ENCODE measurements at regions not wholly inside any gene's neighbourhood (a gene's known extent, or its start where the extent isn't known, plus 50 kb on each side); places are given as distances from the start of the nearest gene placed in this dataset.

DNA sequence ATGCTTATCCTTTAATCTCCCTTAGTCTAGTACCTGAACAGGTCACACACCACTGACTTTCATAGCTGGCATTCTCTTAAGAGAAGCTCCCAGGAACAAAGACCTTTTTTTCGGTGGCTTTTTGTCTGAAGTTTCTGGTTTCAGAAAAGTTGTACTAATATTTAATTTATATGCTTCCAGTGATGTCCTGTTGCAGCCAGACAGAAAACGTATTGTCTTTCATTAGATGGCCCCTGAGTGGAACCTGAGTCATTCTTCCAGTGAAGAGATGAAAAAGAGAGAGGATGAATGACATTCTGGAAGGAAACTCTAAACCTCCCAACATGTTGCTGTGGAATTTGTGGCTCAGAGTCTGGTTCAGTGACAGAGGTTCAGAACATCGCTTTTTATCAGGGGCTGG lies 274.8 kb upstream of the TAC1 start:
- TF ChIP-seq, protein P1, sequence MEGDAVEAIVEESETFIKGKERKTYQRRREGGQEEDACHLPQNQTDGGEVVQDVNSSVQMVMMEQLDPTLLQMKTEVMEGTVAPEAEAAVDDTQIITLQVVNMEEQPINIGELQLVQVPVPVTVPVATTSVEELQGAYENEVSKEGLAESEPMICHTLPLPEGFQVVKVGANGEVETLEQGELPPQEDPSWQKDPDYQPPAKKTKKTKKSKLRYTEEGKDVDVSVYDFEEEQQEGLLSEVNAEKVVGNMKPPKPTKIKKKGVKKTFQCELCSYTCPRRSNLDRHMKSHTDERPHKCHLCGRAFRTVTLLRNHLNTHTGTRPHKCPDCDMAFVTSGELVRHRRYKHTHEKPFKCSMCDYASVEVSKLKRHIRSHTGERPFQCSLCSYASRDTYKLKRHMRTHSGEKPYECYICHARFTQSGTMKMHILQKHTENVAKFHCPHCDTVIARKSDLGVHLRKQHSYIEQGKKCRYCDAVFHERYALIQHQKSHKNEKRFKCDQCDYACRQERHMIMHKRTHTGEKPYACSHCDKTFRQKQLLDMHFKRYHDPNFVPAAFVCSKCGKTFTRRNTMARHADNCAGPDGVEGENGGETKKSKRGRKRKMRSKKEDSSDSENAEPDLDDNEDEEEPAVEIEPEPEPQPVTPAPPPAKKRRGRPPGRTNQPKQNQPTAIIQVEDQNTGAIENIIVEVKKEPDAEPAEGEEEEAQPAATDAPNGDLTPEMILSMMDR (IDR thresholded peaks at IDR 0.05): no peak
- TF ChIP-seq POLR2A (IDR thresholded peaks at IDR 0.05): no peak
- Histone ChIP-seq H3K9me3 (no peaks in the 10 kb centered on the region), H3K36me3 (no peaks in the 10 kb centered on the region), H3K4me3 (no peak overlapping the region), H3K4me1 (no peaks in the 10 kb centered on the region), H3K27ac (no peak overlapping the region), H3K27me3 (no peaks in the 10 kb centered on the region)
- no peak for DNase-seq

DNA sequence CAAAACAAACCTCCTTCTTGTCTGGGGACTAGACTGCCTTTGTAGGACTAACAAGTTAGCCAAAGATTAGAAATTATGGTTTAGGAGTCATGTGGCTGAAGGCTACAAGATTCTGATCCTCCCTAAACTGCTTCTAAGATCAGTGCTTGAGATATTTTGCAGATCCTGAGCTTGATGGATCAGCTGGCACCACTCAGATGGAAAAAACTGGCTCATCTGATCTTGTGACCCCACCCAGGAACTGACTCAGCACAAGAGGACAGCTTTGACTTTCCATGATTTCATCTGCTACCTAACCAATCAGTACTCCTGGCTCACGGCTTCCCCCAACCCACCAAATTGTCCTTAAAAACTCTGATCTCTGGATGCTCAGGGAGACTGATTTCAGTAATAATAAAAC lies 271.5 kb upstream of the TAC1 start:
- TF ChIP-seq POLR2A (IDR thresholded peaks at IDR 0.05): no peak
- TF ChIP-seq, protein P1 (IDR thresholded peaks at IDR 0.05): no peak
- Histone ChIP-seq H3K27ac (no peak overlapping the region), H3K27me3 (no peaks in the 10 kb centered on the region), H3K9me3 (no peaks in the 10 kb centered on the region), H3K4me1 (no peaks in the 10 kb centered on the region), H3K36me3 (no peaks in the 10 kb centered on the region), H3K4me3 (no peak overlapping the region)
- no peak for DNase-seq

DNA sequence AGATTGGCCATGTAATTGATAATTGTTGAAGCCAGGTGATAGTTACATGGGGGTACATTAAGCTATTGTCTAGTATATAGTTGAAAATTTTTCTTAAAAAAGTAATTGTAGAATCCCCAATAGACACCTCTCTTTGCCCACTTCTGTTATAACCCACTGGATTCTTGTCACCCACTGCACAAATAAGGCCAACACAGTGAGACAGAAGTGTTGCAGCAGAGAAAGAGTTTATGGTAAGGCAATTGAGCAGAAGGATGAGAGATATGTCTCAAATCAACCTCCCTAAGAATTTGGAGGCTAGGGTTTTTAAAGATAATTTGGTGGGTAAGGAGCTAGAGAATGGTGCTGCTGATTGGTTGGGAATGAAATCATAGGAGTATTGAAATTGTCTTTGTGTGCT lies 270.3 kb upstream of the TAC1 start:
- TF ChIP-seq, protein P1 (IDR thresholded peaks at IDR 0.05): no peak
- no peak for TF ChIP-seq POLR2A (IDR thresholded peaks at IDR 0.05)
- Histone ChIP-seq H3K36me3 (no peaks in the 10 kb centered on the region), H3K9me3 (no peaks in the 10 kb centered on the region), H3K4me1 (no peaks in the 10 kb centered on the region), H3K27ac (no peak overlapping the region), H3K27me3 (no peaks in the 10 kb centered on the region), H3K4me3 (no peak overlapping the region)
- no peak for DNase-seq

DNA sequence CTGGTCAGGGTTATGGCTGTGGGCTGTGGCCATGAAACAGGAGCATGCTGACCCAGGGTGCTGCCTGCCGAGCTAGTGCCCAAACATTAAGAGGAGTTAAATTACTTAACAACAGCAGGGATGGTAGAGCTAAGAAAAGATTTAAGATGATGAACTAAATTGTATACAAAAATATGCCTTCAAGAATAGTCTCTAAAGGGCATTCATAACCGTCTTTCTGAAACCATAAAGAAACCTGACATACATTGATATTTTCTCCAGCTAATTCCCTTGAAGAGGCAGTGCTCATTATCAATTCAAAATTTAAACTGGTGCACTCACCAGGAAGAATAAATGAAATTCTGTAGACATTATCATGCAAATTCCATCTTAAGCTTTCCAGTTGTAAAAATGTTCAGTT lies 265.8 kb upstream of the TAC1 start:
- H3K9me3 ChIP-seq: no peaks in the 10 kb centered on the region
- no peak for DNase-seq
- no peaks in the 10 kb centered on the region for H3K36me3 ChIP-seq
- H3K27me3 ChIP-seq: no peaks in the 10 kb centered on the region
- no peak overlapping the region for H3K27ac ChIP-seq
- TF ChIP-seq, protein P1 (IDR thresholded peaks at IDR 0.05): no peak
- TF ChIP-seq POLR2A (IDR thresholded peaks at IDR 0.05): no peak
- no peaks in the 10 kb centered on the region for H3K4me1 ChIP-seq
- H3K4me3 ChIP-seq: no peak overlapping the region

DNA sequence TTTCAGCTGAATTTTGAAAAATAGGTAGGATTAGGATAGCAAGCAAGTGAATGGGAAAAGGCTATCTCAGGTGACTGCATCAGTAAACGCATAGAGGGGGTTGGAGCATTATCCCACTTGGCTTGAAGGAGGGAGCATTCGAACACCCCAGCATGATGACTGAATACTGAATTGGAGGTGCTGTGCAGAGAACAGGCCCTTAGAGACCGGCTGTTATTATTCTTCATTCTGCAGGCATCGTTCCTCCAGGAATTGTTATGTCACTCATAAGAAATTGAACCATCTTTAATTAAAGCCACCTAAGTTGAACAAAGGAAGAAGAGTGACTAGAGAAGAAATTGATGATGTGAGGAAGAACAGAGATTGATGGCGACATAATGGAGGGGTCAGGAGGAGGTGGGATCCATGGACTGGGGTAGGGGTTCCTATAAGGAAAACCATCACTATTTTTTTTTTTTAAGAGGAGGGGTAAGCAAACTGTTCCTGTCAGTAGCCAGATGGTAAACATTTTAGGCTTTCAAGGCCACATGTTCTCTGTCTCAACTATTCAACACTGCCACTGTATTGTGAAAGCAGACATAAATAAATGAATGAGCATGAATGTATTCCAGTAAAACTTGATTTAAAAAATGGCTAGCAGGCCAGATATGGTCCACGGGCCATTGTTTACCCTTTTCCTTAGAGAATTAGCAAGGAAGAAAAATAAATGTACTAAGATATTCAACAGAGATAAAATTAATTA lies 264.7 kb upstream of the TAC1 start:
- Histone ChIP-seq H3K9me3 (no peaks in the 10 kb centered on the region), H3K4me1 (no peaks in the 10 kb centered on the region), H3K4me3 (no peak overlapping the region), H3K27ac (no peak overlapping the region), H3K27me3 (no peaks in the 10 kb centered on the region), H3K36me3 (no peaks in the 10 kb centered on the region)
- TF ChIP-seq, protein P1 (IDR thresholded peaks at IDR 0.05): no peak
- TF ChIP-seq POLR2A (IDR thresholded peaks at IDR 0.05): no peak
- DNase-seq: no peak

DNA sequence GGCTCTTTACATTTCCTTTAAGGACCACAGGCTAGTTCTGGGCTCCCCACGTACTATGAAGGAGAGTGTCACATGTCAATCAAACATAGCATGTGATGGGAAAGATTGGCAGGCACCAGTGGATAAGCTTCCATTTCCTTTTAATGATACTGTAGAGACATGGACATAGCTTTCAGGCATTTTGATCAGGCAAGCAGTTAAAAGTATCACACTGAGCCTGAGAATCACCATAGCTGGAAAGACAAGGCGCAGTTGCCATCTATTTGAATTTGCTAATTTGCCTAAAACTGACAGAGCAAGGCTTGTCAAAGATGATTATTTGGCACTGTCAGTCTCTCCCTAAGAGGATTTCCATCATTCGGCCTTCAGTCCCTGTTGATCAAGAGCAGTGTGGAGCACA lies 263.4 kb upstream of the TAC1 start:
- H3K36me3 ChIP-seq: no peaks in the 10 kb centered on the region
- no peak overlapping the region for H3K27ac ChIP-seq
- H3K4me1 ChIP-seq: no peaks in the 10 kb centered on the region
- no peaks in the 10 kb centered on the region for H3K27me3 ChIP-seq
- no peaks in the 10 kb centered on the region for H3K9me3 ChIP-seq
- no peak overlapping the region for H3K4me3 ChIP-seq
- DNase-seq: no peak
- TF ChIP-seq POLR2A (IDR thresholded peaks at IDR 0.05): no peak
- TF ChIP-seq, protein P1 (IDR thresholded peaks at IDR 0.05): no peak

Data from Peyer's patch (tissue), 4 donors.